ENCODE measurements at regions not wholly inside any gene's neighbourhood (a gene's known extent, or its start where the extent isn't known, plus 50 kb on each side); places are given as distances from the start of the nearest gene placed in this dataset.

GRCh38 chr10:2475711-2476217 lies 591.6 kb upstream of the PFKP start:
- WGBS, 2 experiments (ENCODE audit: extremely low coverage in 2 of 2, insufficient read length in 1 of 2) = 52% methylated on average over 3 of the region's 6 CpGs; no CpG with 5 or more reads in 1 of the 2 experiments

More at GRCh38 chr10:2475711-2476217, 591.6 kb upstream of the PFKP start:
- Histone ChIP-seq H2BK15ac (ENCODE audit: low read depth, low read length) (no peak overlapping the region), H2AK9ac (replicated peaks; ENCODE audit: low read depth, low read length, poor library complexity) (no peak overlapping the region), H3K56ac (ENCODE audit: extremely low read depth, insufficient read depth, low read length) (no peak overlapping the region), H2BK120ac (ENCODE audit: low read depth, low read length) (no peak overlapping the region), H3K14ac (replicated peaks; ENCODE audit: low read depth, low read length) (no peak overlapping the region), H3K23ac (ENCODE audit: low read depth, low read length) (no peak overlapping the region), H3K36me3 (ENCODE audit: control insufficient read depth, insufficient read depth, low read length) (no peaks in the 10 kb centered on the region), H2AK5ac (ENCODE audit: low read depth, low read length) (no peak overlapping the region), H2BK5ac (ENCODE audit: low read depth, low read length, poor library complexity, severe bottlenecking) (no peak overlapping the region), H3K9me3 (ENCODE audit: control insufficient read depth, insufficient read depth, low read length) (peaks cover 22% of the 10 kb centered on the region), H3K4ac (ENCODE audit: low read depth, low read length) (no peak overlapping the region), H3K4me2 (ENCODE audit: low read depth, low read length) (no peak overlapping the region), H2BK20ac (ENCODE audit: low read depth, low read length) (no peak overlapping the region), H3K79me1 (ENCODE audit: low read depth in 1 of 2, low read length in 2 of 2) (no peaks in the 10 kb centered on the region), H2AFZ (replicated peaks; ENCODE audit: low read length, poor library complexity) (no peak overlapping the region), H4K91ac (ENCODE audit: insufficient read depth, low read depth, low read length) (no peak overlapping the region), H4K5ac (ENCODE audit: low read depth, low read length) (no peak overlapping the region), H3K27me3 (ENCODE audit: control insufficient read depth, insufficient read depth, low read length) (no peaks in the 10 kb centered on the region), H3K4me3 (ENCODE audit: insufficient read depth, low read depth, low read length) (no peak overlapping the region), H4K20me1 (ENCODE audit: insufficient read depth, low read length) (no peaks in the 10 kb centered on the region), H3K9ac (ENCODE audit: low read depth, low read length) (no peak overlapping the region), H3K4me1 (ENCODE audit: control insufficient read depth, insufficient read depth, low read length) (no peaks in the 10 kb centered on the region), H3K18ac (ENCODE audit: low read depth, low read length) (no peak overlapping the region), H4K8ac (ENCODE audit: low read depth in 2 of 2, low read length in 2 of 2) (no peak overlapping the region), H3K27ac (ENCODE audit: insufficient read depth, low read length) (no peak overlapping the region), H3K9me1 (ENCODE audit: insufficient read depth, low read length) (no peaks in the 10 kb centered on the region)
- ChIA-PET POLR2A (ENCODE audit: unreplicated experiment) (no interaction called here), CTCF (no interaction called here)
- in situ Hi-C loops (cut with MboI; ENCODE audit: low sequenced_read_pairs) (no loop called here), intact Hi-C loops (cut with micrococcal nuclease) (no loop called here), dilution Hi-C loops (cut with HindIII; ENCODE audit: low sequenced_read_pairs, unreplicated experiment) (no loop called here)
- TF ChIP-seq MAZ (IDR thresholded peaks at IDR 0.05; ENCODE audit: borderline replicate concordance, low read depth, low read length) (no peak), NFE2L2 (IDR thresholded peaks at IDR 0.05; ENCODE audit: low read depth, low read length) (no peak), MAFK (IDR thresholded peaks at IDR 0.05; ENCODE audit: low read depth, low read length) (no peak), BHLHE40 (IDR thresholded peaks at IDR 0.05; ENCODE audit: low read depth, low read length) (no peak), CHD1 (IDR thresholded peaks at IDR 0.05; ENCODE audit: low read depth, low read length) (no peak), RAD21 (IDR thresholded peaks at IDR 0.05; ENCODE audit: low read length) (no peak), CTCF (conservative IDR thresholded peaks at IDR 0.05; ENCODE audit: low read depth, low read length) (no peak), CEBPB (IDR thresholded peaks at IDR 0.05; ENCODE audit: low read depth, low read length) (no peak), SMC3 (IDR thresholded peaks at IDR 0.05; ENCODE audit: low read depth, low read length) (no peak), RCOR1 (IDR thresholded peaks at IDR 0.05; ENCODE audit: insufficient replicate concordance, low read length) (no peak), USF2 (IDR thresholded peaks at IDR 0.05; ENCODE audit: low read depth, low read length) (no peak), POLR2A (IDR thresholded peaks at IDR 0.05; ENCODE audit: low read depth, low read length) (no peak), RFX5 (IDR thresholded peaks at IDR 0.05; ENCODE audit: low read depth, low read length) (no peak)
- DNase-seq (no peak), ATAC-seq (ENCODE audit: low read depth) (no peak)
- BruUV-seq (replicated peaks) = no TSS peak
